GM19239 (cell line): ENCODE measurements at regions not wholly inside any gene's neighbourhood (a gene's known extent, or its start where the extent isn't known, plus 50 kb on each side); places are given as distances from the start of the nearest gene placed in this dataset.
"Not testable (repeated sequence)": the region's sequence is repeated elsewhere in the genome, so short reads cannot be mapped to it uniquely, and the experiment has no call there.

Experiments used
- DNase-seq: peaks from one replicate; pipeline ENCODE4 v3.0.0; 2011; ENCODE audit warnings: low spot score; ENCODE audit not compliant: insufficient read length
- FAIRE-seq: peaks from 2 replicates; lab custom pipeline; 2011; peaks lifted over from hg19 to GRCh38; lab: Jason Lieb, UNC

GRCh38 chr15:93980261-93980911 lies 251.0 kb upstream of the MCTP2 start:
- DNase-seq (no peak), FAIRE-seq (no peak)

DNA sequence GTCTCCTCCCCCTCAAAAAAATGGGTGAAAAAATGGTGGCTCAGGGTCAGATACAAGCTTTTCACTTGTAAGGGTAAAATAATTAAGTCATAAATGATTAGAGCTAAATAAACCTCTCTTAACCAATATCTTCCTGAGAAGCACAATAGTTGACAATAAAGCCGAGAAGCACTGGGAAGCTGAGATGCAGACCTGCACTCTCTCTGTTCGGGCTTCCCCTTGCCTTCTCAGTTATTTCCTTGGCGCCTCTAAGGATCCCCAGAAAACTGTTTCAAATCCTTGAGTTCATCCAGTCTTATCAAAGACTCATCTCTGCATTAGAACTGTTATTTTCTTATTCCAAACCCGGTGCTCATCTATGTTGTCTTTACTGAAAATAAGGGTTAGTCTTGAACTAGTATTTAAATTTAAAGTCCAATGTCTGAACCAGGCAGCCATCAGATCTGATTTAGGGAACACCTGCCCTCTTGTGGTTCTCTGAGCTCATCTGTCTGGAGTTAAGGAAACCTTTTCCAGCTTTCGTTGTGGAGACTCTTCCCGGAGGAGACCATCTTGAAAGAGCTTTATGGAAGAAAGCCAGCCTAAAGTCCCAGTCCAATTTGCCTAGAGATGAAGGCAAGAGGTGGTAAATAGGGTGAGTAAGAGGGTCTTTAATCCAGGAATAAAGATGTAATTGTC lies 256.4 kb upstream of the MCTP2 start:
- no peak for FAIRE-seq

GRCh38 chr15:93973287-93973686 lies 258.1 kb upstream of the MCTP2 start:
- DNase-seq (no peak), FAIRE-seq (no peak)

More for the DNA sequence above, 256.4 kb upstream of the MCTP2 start:
- DNase-seq = no peak

GRCh38 chr15:93968773-93969172 lies 262.6 kb upstream of the MCTP2 start:
- no peak for DNase-seq
- FAIRE-seq = no peak

DNA sequence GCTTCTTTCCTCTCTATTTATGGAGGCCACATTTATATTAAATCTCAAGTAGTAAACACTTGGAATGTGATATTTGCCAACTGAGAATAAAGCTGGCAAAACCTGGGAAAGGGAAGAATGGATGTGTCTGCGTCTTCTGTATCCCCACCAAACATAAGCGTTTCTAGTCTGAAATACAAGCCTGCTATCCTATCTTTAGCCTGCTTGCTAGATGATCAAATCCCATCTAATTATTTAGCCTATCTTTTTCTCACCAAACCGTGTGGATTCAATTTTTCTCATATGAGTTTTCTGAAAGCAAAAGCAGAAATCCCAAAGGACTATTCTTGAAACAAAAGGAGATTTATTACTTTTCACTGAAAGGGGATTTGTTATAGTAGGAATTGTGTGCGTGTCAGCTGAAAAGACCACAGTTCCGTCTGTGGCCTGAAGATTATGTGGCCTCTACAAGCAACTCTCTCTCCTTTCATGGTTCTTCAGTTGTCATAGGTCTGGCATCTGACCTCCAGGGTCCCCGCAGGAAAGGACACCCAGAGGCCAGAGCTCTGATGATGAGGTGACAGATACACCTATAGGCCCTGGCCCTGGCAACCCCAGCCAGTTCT lies 266.0 kb upstream of the MCTP2 start:
- DNase-seq = no peak
- FAIRE-seq = no peak

- DNase-seq = no peak
- FAIRE-seq = no peak
Measured at GRCh38 chr15:93954985-93955571, 276.3 kb upstream of the MCTP2 start.

- DNase-seq (no peak), FAIRE-seq (no peak)
Measured at GRCh38 chr15:93948726-93949125, 282.6 kb upstream of the MCTP2 start.

GRCh38 chr15:93943586-93943985 lies 287.8 kb upstream of the MCTP2 start:
- no peak for FAIRE-seq
- no peak for DNase-seq

- no peak for FAIRE-seq
- DNase-seq = no peak
Measured at GRCh38 chr15:93942269-93942694, 289.1 kb upstream of the MCTP2 start.

GRCh38 chr15:93941697-93942096 lies 289.7 kb upstream of the MCTP2 start:
- FAIRE-seq (no peak), DNase-seq (no peak)

GRCh38 chr15:93940226-93940625 lies 291.1 kb upstream of the MCTP2 start:
- no peak for FAIRE-seq
- DNase-seq = no peak

DNA sequence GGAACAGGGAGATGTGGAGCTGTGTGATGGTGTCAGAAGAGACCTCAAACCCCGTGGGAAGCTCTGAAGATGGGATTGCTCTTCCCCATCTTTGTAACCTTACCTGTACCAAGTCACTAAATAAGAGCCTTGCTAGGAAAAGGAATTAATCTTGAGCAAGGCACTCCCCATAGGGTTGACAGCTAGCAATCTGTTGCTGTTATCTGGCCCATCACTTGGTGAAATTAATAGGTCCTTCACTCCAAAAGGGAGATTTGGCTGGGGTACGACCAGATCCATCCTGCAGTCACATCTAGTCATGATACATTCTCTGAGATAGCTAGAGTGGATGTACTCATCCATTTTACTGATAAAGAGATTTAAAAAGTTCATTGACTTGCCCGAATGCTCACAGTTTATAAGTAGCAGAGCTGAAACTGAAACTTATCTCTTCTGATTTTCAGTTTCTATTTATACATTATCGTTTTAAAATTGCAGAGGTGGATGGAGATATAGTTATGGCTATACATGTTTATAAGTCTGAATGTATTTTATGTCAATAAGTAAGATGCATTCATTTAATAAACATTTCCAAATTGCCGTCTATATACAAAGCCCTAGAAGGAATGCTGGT lies 299.1 kb upstream of the MCTP2 start:
- peak; percentile 80 for FAIRE-seq
- DNase-seq = peak; percentile 8

- DNase-seq (no peak), FAIRE-seq (no peak)
Measured at GRCh38 chr15:93929375-93930094, 301.8 kb upstream of the MCTP2 start.

DNA sequence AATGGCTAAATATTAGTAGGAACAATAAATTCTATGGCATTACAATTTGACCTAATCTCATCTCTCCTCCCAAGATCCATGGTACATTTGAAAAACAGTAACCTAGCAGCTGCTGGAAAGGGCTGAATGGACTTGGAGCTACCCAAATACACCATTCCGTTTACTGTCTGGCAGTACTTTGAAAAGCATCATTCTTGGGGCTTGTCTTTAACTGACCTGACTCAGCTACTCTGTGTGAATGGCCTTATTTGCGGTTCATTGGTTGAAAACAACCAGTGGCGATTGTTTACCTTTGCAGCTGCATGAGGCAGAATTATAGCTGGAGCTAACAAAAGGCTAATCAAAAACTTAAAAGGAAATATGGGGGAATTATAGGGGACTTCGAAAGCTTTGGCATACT lies 311.2 kb upstream of the MCTP2 start:
- no peak for DNase-seq
- FAIRE-seq = no peak

GRCh38 chr15:93918801-93919200 lies 312.6 kb upstream of the MCTP2 start:
- not testable (repeated sequence) for DNase-seq, FAIRE-seq

DNA sequence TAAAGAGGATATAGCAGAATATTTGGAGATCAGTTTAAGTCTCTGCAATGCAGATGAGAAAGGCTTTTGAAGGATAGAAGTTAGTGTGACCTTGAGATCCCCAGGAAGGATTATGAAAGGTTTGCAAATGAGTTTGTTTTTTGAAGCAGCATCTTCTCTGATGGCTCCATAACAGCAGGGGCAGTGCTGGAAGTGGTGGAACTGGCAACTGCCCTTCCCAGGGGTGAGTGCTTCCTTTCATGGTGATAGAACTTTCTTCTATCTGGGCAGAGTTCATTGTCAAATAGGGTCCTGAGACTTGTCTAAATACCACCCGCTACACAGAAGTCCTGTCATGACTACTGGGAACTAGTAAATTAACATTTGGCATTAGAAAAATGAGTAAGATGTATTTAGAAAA lies 314.2 kb upstream of the MCTP2 start:
- FAIRE-seq (no peak), DNase-seq (no peak)

- FAIRE-seq (no peak), DNase-seq (no peak)
Measured at GRCh38 chr15:93913871-93914270, 317.5 kb upstream of the MCTP2 start.

GRCh38 chr15:93913310-93913709 lies 318.1 kb upstream of the MCTP2 start:
- FAIRE-seq (no peak), DNase-seq (no peak)

DNA sequence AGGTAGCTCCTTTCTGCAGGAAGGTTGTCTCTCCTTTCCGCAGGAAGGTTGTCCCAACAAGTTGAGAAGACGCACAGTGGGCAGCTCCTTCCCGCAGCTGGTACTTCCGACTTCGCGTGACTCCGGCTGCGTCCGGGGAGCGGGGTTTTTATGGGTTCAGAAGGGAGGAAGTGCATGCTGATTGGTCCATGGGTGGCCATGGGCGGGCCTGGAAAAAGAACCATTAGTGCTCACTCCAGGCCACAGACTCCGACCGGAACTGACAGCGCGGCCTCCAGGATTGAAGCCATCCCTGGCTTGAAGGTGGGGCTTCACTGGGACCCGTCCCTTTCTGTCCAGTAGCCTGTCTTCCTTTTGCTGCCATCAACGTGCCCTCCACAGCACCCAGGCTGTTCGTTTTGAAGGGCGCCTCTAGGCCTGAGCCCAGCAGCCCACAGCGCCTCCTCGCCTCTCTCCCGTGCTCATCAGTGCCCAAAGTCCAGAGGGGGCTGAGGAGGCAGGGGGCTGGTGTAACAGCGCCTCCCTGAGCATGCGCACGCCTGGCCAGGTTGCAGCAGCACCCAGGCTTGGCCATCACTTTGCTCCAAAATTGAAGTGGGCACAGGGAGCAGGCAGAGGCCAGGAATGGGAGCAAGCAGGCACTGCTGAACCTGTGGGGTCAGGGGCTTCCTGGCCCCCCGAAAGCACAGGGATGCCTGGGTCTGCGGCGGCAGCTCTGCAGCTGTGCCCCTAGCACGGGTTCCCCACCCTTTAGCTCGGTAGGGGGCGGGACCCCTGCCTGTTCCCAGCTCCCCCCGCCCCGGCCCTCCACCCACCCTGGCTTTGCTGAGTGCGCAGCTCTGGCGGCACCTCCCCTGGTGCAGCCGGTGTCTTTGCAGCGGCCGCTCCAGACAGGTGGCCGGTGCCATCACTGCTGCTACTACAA lies 330.6 kb upstream of the MCTP2 start:
- FAIRE-seq (no peak), DNase-seq (no peak)
